Breast epithelium (tissue), 3 donors: ENCODE measurements at regions not wholly inside any gene's neighbourhood (a gene's known extent, or its start where the extent isn't known, plus 50 kb on each side); places are given as distances from the start of the nearest gene placed in this dataset.

Experiments used
- POLR2A ChIP-seq: fragments of 450-650 bp; IDR thresholded peaks from one replicate; pipeline ENCODE4 v1.6.1; 2016; ENCODE audit warnings: antibody characterized with exemption, mild to moderate bottlenecking, moderate library complexity
- POLR2AphosphoS5 ChIP-seq, 3 donors: sonication (generic); formaldehyde crosslinking; IDR thresholded peaks; one replicate each; pipeline ENCODE4 v1.6.1; 2017; ENCODE audit warnings: antibody characterized with exemption in 3 of 3
- TF ChIP-seq, protein P1 (sequence below), 3 donors: fragments of 450-650 bp; IDR thresholded peaks; one replicate each; pipeline ENCODE4 v1.5.1; 2016 to 2017; ENCODE audit warnings: antibody characterized with exemption in 3 of 3, mild to moderate bottlenecking in 3 of 3, moderate library complexity in 3 of 3

DNA sequence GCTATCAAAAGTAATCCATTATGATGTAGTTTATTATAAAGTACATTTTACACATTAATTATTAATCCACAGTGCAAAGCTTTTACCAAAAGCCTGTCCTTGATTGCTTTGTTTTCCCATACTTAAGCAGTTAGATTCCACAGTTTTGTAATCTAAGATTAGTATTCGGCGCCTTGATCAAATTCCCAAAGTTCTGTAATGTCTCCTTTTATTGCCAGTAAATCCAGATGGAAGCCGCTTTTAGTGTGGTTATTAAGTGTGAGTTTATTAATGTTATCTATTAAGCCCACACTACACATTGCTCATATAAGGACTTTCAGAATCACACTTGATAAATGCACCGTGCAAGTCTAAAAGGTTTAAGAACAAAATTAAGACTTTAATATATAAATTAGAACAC lies 199.2 kb upstream of the PKN2 start:
- TF ChIP-seq, protein P1, sequence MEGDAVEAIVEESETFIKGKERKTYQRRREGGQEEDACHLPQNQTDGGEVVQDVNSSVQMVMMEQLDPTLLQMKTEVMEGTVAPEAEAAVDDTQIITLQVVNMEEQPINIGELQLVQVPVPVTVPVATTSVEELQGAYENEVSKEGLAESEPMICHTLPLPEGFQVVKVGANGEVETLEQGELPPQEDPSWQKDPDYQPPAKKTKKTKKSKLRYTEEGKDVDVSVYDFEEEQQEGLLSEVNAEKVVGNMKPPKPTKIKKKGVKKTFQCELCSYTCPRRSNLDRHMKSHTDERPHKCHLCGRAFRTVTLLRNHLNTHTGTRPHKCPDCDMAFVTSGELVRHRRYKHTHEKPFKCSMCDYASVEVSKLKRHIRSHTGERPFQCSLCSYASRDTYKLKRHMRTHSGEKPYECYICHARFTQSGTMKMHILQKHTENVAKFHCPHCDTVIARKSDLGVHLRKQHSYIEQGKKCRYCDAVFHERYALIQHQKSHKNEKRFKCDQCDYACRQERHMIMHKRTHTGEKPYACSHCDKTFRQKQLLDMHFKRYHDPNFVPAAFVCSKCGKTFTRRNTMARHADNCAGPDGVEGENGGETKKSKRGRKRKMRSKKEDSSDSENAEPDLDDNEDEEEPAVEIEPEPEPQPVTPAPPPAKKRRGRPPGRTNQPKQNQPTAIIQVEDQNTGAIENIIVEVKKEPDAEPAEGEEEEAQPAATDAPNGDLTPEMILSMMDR (IDR thresholded peaks at IDR 0.05): no peak
- TF ChIP-seq POLR2A: no peak
- TF ChIP-seq POLR2AphosphoS5 (IDR thresholded peaks at IDR 0.05): no peak
